GM20000 (cell line): ENCODE measurements at regions not wholly inside any gene's neighbourhood (a gene's known extent, or its start where the extent isn't known, plus 50 kb on each side); places are given as distances from the start of the nearest gene placed in this dataset.

Source experiments
- DNase-seq: peaks from one replicate; pipeline ENCODE4 v3.0.0; 2012; ENCODE audit warnings: low spot score
- CTCF ChIP-seq: IDR thresholded peaks from 2 replicates; pipeline ENCODE4 v1.5.1; 2012; ENCODE audit warnings: mild to moderate bottlenecking, control low read depth; ENCODE audit errors: extremely low read depth, missing control alignments

GRCh38 chr1:192958350-192958749, 100.8 kb downstream of the UCHL5 start:
- DNase-seq = no peak
- no peak for TF ChIP-seq CTCF

GRCh38 chr1:192958871-192959270, 100.3 kb downstream of the UCHL5 start:
- DNase-seq = no peak

GRCh38 chr1:192959657-192960186, 99.4 kb downstream of the UCHL5 start:
- no peak for DNase-seq
- no peak for TF ChIP-seq CTCF

More at GRCh38 chr1:192958871-192959270, 100.3 kb downstream of the UCHL5 start:
- TF ChIP-seq CTCF = no peak
